GM12878 (cell line): ENCODE measurements at regions not wholly inside any gene's neighbourhood (a gene's known extent, or its start where the extent isn't known, plus 50 kb on each side); places are given as distances from the start of the nearest gene placed in this dataset.

Experiments
- ATAC-seq: fragments of 200-7000 bp; cut with Tn5 transposase; 3 replicates; pipeline ENCODE4 v1.9.1; 2020; ENCODE audit warnings: mild to moderate bottlenecking, moderate library complexity
- BruUV-seq: library from RNA; stranded (reverse); fragments of 400-500 nt; replicated peaks from 2 replicates; lab custom pipeline; 2021; lab: Mats Ljungman, UMichigan
- CTCF ChIA-PET: fragments of 300-600 bp; sonication (Branson Sonifier 250); formaldehyde crosslinking; extraction: SDS; loops from one replicate; lab custom pipeline; 2021; ENCODE audit warnings: inconsistent platforms; lab: Yijun Ruan, JAX
- POLR2A ChIA-PET: fragments of 350-600 bp; formaldehyde crosslinking; extraction: SDS; loops from one replicate; lab custom pipeline; 2021; ENCODE audit warnings: inconsistent platforms; lab: Charles Lee
- RAD21 ChIA-PET: fragments of 300-600 bp; sonication (Branson Sonifier 250); formaldehyde crosslinking; loops from one replicate; lab custom pipeline; 2023; ENCODE audit warnings: antibody characterized with exemption; ENCODE audit not compliant: unreplicated experiment; lab: Charles Lee
- SMC1A ChIA-PET: fragments of 300-600 bp; sonication (Branson Sonifier 250); formaldehyde crosslinking; loops from one replicate; lab custom pipeline; 2023; ENCODE audit not compliant: unreplicated experiment, uncharacterized antibody; lab: Charles Lee
- DNase-seq: peaks from one replicate; pipeline ENCODE4 v3.0.0-alpha.2; 2011; ENCODE audit warnings: low read depth, low spot score
- FAIRE-seq: peaks from 3 replicates; lab custom pipeline; 2011; peaks lifted over from hg19 to GRCh38; lab: Jason Lieb, UNC
- H2AFZ ChIP-seq: 2 replicates; pipeline ENCODE4 v1.6.0; 2011; ENCODE audit warnings: low read depth, low read length, control low read depth; ENCODE audit not compliant: control insufficient read depth
- H3K27ac ChIP-seq: 2 replicates; pipeline ENCODE4 v1.5.1; 2011; ENCODE audit warnings: control low read depth; ENCODE audit not compliant: control insufficient read depth, insufficient read depth
- H3K27me3 ChIP-seq, 2 experiments: replicated peaks in 1 of 2; 2 replicates each; pipeline versions ENCODE4 v1.6.0 to v1.6.1; 2011; ENCODE audit warnings: low read length in 1 of 2; ENCODE audit not compliant: control insufficient read depth in 2 of 2, insufficient read depth in 2 of 2
- H3K36me3 ChIP-seq, 2 experiments: 2 replicates each; pipeline ENCODE4 v1.5.1; 2011; ENCODE audit warnings: low read length in 1 of 2; ENCODE audit not compliant: control insufficient read depth in 2 of 2, insufficient read depth in 2 of 2
- H3K4me1 ChIP-seq: 2 replicates; pipeline ENCODE4 v1.6.1; 2011; ENCODE audit warnings: mild to moderate bottlenecking, low read length, moderate library complexity, mixed read lengths; ENCODE audit not compliant: control insufficient read depth, insufficient read depth
- H3K4me2 ChIP-seq: 2 replicates; pipeline ENCODE4 v1.6.0; 2011; ENCODE audit warnings: control low read depth; ENCODE audit not compliant: control insufficient read depth, insufficient read depth
- H3K4me3 ChIP-seq: fragments of 200-600 bp; sonication (generic); 2 replicates; pipeline ENCODE4 v1.5.1; 2016
- H3K79me2 ChIP-seq: 2 replicates; pipeline ENCODE4 v1.6.0; 2011; ENCODE audit warnings: low read length; ENCODE audit not compliant: control insufficient read depth, insufficient read depth
- H3K9ac ChIP-seq: 2 replicates; pipeline ENCODE4 v1.8.0; 2011; ENCODE audit warnings: low read length, control low read depth, mixed read lengths; ENCODE audit not compliant: control insufficient read depth, insufficient read depth
- H3K9me3 ChIP-seq: replicated peaks from 3 replicates; pipeline ENCODE4 v1.5.1; 2011; ENCODE audit warnings: mild to moderate bottlenecking, low read length; ENCODE audit not compliant: control insufficient read depth, insufficient read depth
- H4K20me1 ChIP-seq: 2 replicates; pipeline ENCODE4 v1.6.0; 2011; ENCODE audit not compliant: control insufficient read depth, insufficient read depth
- ATF3 ChIP-seq: IDR thresholded peaks from 2 replicates; pipeline ENCODE4 v1.6.1; 2011; ENCODE audit warnings: low read depth, mild to moderate bottlenecking, low read length, moderate library complexity, borderline replicate concordance; ENCODE audit errors: extremely low read depth
- CHD1 ChIP-seq: IDR thresholded peaks from 2 replicates; pipeline ENCODE4 v1.6.1; 2012; ENCODE audit warnings: low read depth, low read length, improper control_type of control experiment
- CHD4 ChIP-seq: fragments of 200-600 bp; sonication (generic); IDR thresholded peaks from 2 replicates; pipeline ENCODE4 v1.6.1; 2016; ENCODE audit warnings: mild to moderate bottlenecking
- CTCF ChIP-seq, 3 experiments: IDR thresholded peaks in 2 of 3; conservative IDR thresholded peaks in 1 of 3; 2 replicates each; pipeline ENCODE4 v1.5.1; 2011; ENCODE audit warnings: low read depth in 3 of 3, low read length in 3 of 3, mild to moderate bottlenecking in 3 of 3, control low read depth in 2 of 3, moderate library complexity in 2 of 3, inconsistent platforms in 1 of 3, mixed read lengths in 1 of 3; ENCODE audit not compliant: control insufficient read depth in 2 of 3, insufficient read depth in 1 of 3; ENCODE audit errors: extremely low read depth in 1 of 3
- EP300 ChIP-seq, 2 experiments: fragments of 150-350 bp in 1 of 2; IDR thresholded peaks; 2 replicates each; pipeline ENCODE4 v1.6.1; 2011 to 2012; ENCODE audit warnings: low read depth in 2 of 2, low read length in 2 of 2, borderline replicate concordance in 1 of 2, improper control_type of control experiment in 1 of 2, inconsistent platforms in 1 of 2; ENCODE audit not compliant: control insufficient read depth in 1 of 2
- EZH2 ChIP-seq: IDR thresholded peaks from 2 replicates; pipeline ENCODE4 v1.6.1; 2012; ENCODE audit warnings: low read depth, mild to moderate bottlenecking, control low read depth, inconsistent platforms, low read length, borderline replicate concordance; ENCODE audit not compliant: control insufficient read depth
- HDAC6 ChIP-seq: fragments of 200-600 bp; sonication (generic); IDR thresholded peaks from one replicate; pipeline ENCODE4 v1.8.0; 2017; ENCODE audit warnings: antibody characterized with exemption; ENCODE audit not compliant: unreplicated experiment
- MLLT1 ChIP-seq: fragments of 450-650 bp; IDR thresholded peaks from 2 replicates; pipeline ENCODE4 v1.6.1; 2016; ENCODE audit warnings: mild to moderate bottlenecking
- MTA2 ChIP-seq: fragments of 450-650 bp; IDR thresholded peaks from 2 replicates; pipeline ENCODE4 v1.6.1; 2016; ENCODE audit warnings: low read depth, mild to moderate bottlenecking, moderate library complexity
- NR2C1 ChIP-seq: fragments of 450-650 bp; IDR thresholded peaks from 2 replicates; pipeline ENCODE4 v1.6.1; 2017; ENCODE audit warnings: antibody characterized with exemption, mild to moderate bottlenecking, moderate library complexity
- NR2F1 ChIP-seq: fragments of 450-650 bp; conservative IDR thresholded peaks from 2 replicates; pipeline ENCODE4 v1.6.1; 2017; ENCODE audit warnings: mild to moderate bottlenecking
- PML ChIP-seq: IDR thresholded peaks from 2 replicates; pipeline ENCODE4 v1.6.1; 2012; ENCODE audit warnings: low read length, inconsistent platforms
- POLR2AphosphoS5 ChIP-seq: IDR thresholded peaks from 2 replicates; pipeline ENCODE4 v1.6.1; 2011; ENCODE audit warnings: mild to moderate bottlenecking, low read length, inconsistent platforms
- RFX5 ChIP-seq: IDR thresholded peaks from 2 replicates; pipeline ENCODE4 v1.6.1; 2011; ENCODE audit warnings: low read depth, low read length, improper control_type of control experiment
- SMARCA5 ChIP-seq: fragments of 450-650 bp; IDR thresholded peaks from 2 replicates; pipeline ENCODE4 v1.6.1; 2017; ENCODE audit warnings: mild to moderate bottlenecking
- SPI1 ChIP-seq: IDR thresholded peaks from 2 replicates; pipeline ENCODE4 v1.6.1; 2011; ENCODE audit warnings: low read depth, mild to moderate bottlenecking, low read length, moderate library complexity, borderline replicate concordance; ENCODE audit not compliant: insufficient read depth
- SRF ChIP-seq, 2 experiments: IDR thresholded peaks; 2 replicates each; pipeline ENCODE4 v1.6.1; 2011; ENCODE audit warnings: low read depth in 2 of 2, low read length in 2 of 2, mild to moderate bottlenecking in 1 of 2, moderate library complexity in 1 of 2
- ZBED1 ChIP-seq: IDR thresholded peaks from 2 replicates; pipeline ENCODE4 v1.6.1; 2016; ENCODE audit warnings: borderline replicate concordance
- ZSCAN29 ChIP-seq: fragments of 450-650 bp; IDR thresholded peaks from 2 replicates; pipeline ENCODE4 v1.6.1; 2017; ENCODE audit warnings: mild to moderate bottlenecking, moderate library complexity
- WGBS: methylation state at CpG from one replicate; pipeline ENCODE4 v1.1.6; 2016; ENCODE audit warnings: low lambda C conversion rate; ENCODE audit not compliant: insufficient replicate concordance, insufficient coverage; ENCODE audit errors: missing lambda C conversion rate; 5-methylcytosine and 5-hydroxymethylcytosine counted together
- in situ Hi-C: fragments of 300-500 bp; cut with MboI; formaldehyde crosslinking; loops from 9 replicates; pipeline ENCODE4 v1.14.3; 2018; ENCODE audit warnings: mixed read lengths
- intact Hi-C: fragments of 100-400 bp; cut with micrococcal nuclease; formaldehyde crosslinking; loops from one replicate; pipeline ENCODE4 v1.14.2; 2022; ENCODE audit not compliant: unreplicated experiment

GRCh38 chr10:108445746-108446145, 1281.2 kb upstream of the SORCS1 start:
- Histone ChIP-seq H3K27me3 (no peaks in the 10 kb centered on the region), H4K20me1 (no peaks in the 10 kb centered on the region), H3K9ac (no peak overlapping the region), H2AFZ (no peak overlapping the region), H3K4me3 (no peak overlapping the region), H3K9me3 (no peaks in the 10 kb centered on the region), H3K4me1 (no peaks in the 10 kb centered on the region), H3K79me2 (no peaks in the 10 kb centered on the region), H3K36me3 (no peaks in the 10 kb centered on the region), H3K27ac (no peak overlapping the region), H3K4me2 (no peak overlapping the region)
- ChIA-PET RAD21 (no interaction called here), POLR2A (no interaction called here), CTCF (no interaction called here), SMC1A (no interaction called here)
- intact Hi-C loops: no loop called here
- no peak for ATAC-seq
- no peak for DNase-seq
- BruUV-seq: no TSS peak
- FAIRE-seq: no peak
- in situ Hi-C loops: no loop called here
- TF ChIP-seq EP300 (IDR thresholded peaks at IDR 0.05; ENCODE audit: borderline replicate concordance in 1 of 2, control insufficient read depth in 1 of 2, low read depth in 2 of 2, low read length in 2 of 2) (no peak), PML (no peak), POLR2AphosphoS5 (no peak), ZSCAN29 (no peak), EZH2 (no peak), CTCF (IDR thresholded peaks at IDR 0.05 in 2 of 3, conservative IDR thresholded peaks at IDR 0.05 in 1 of 3; ENCODE audit: control insufficient read depth in 2 of 3, extremely low read depth in 1 of 3, insufficient read depth in 1 of 3, low read depth in 3 of 3, low read length in 3 of 3) (no peak), MLLT1 (no peak), CHD4 (no peak), ATF3 (no peak), SPI1 (no peak), NR2C1 (no peak), MTA2 (no peak), ZBED1 (no peak), CHD1 (no peak), NR2F1 (no peak), SMARCA5 (no peak), RFX5 (no peak), HDAC6 (no peak), SRF (IDR thresholded peaks at IDR 0.05; ENCODE audit: low read depth in 2 of 2, low read length in 2 of 2) (no peak)
- WGBS: 0% methylated on average over 3 of the region's 3 CpGs
